ENCODE measurements at regions not wholly inside any gene's neighbourhood (a gene's known extent, or its start where the extent isn't known, plus 50 kb on each side); places are given as distances from the start of the nearest gene placed in this dataset.

DNA sequence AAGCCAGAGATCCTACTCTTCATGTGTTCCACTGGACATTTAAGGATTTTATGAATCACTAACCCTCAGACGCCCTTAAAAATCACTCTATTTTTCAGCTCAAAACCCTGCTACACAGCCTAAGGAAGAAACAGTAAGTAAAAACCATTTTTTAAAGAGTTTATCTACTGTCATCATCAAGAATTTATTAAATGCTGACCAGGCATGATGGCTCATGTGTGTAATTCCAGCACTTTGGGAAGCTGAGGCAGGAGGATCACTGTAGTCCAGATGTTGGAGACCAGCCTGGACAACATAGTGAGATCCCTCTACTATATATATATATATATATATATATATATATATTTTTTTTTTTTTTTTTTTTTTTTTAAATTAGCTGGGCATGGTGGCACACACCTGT lies 124.2 kb upstream of the ID4 start:
- TF ChIP-seq, protein P1, sequence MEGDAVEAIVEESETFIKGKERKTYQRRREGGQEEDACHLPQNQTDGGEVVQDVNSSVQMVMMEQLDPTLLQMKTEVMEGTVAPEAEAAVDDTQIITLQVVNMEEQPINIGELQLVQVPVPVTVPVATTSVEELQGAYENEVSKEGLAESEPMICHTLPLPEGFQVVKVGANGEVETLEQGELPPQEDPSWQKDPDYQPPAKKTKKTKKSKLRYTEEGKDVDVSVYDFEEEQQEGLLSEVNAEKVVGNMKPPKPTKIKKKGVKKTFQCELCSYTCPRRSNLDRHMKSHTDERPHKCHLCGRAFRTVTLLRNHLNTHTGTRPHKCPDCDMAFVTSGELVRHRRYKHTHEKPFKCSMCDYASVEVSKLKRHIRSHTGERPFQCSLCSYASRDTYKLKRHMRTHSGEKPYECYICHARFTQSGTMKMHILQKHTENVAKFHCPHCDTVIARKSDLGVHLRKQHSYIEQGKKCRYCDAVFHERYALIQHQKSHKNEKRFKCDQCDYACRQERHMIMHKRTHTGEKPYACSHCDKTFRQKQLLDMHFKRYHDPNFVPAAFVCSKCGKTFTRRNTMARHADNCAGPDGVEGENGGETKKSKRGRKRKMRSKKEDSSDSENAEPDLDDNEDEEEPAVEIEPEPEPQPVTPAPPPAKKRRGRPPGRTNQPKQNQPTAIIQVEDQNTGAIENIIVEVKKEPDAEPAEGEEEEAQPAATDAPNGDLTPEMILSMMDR (IDR thresholded peaks at IDR 0.05; ENCODE audit: insufficient read depth, low read length, poor library complexity, severe bottlenecking) = no peak
- no peak for TF ChIP-seq EZH2phosphoT487 (conservative IDR thresholded peaks at IDR 0.05; ENCODE audit: low read length)
